WTC11 (cell line): ENCODE measurements at regions not wholly inside any gene's neighbourhood (a gene's known extent, or its start where the extent isn't known, plus 50 kb on each side); places are given as distances from the start of the nearest gene placed in this dataset.

Experiments
- CTCF ChIP-seq: fragments of 200-600 bp; IDR thresholded peaks from 2 replicates; pipeline ENCODE4 v1.8.0; 2022; ENCODE audit warnings: antibody characterized with exemption
- EMX1 ChIP-seq: fragments of 250-450 bp; sonication (Bioruptor Pico); IDR thresholded peaks from 2 replicates; pipeline ENCODE4 v1.8.0; 2021; ENCODE audit warnings: mild to moderate bottlenecking
- IRF2 ChIP-seq: sonication (generic); formaldehyde crosslinking; IDR thresholded peaks from 2 replicates; pipeline ENCODE4 v1.8.0; 2022; ENCODE audit warnings: low read depth, missing genetic modification reagents, borderline replicate concordance
- KAT7 ChIP-seq: sonication (generic); formaldehyde crosslinking; IDR thresholded peaks from 2 replicates; pipeline ENCODE4 v1.8.1; 2023; ENCODE audit warnings: missing genetic modification reagents, mild to moderate bottlenecking, borderline replicate concordance
- MAX ChIP-seq: sonication (generic); formaldehyde crosslinking; IDR thresholded peaks from 2 replicates; pipeline ENCODE4 v1.8.0; 2022; ENCODE audit warnings: mild to moderate bottlenecking, missing genetic modification reagents
- MYBL2 ChIP-seq: sonication (generic); formaldehyde crosslinking; IDR thresholded peaks from 2 replicates; pipeline ENCODE4 v1.8.1; 2023; ENCODE audit warnings: mild to moderate bottlenecking, moderate library complexity, missing genetic modification reagents
- NFE2L1 ChIP-seq: sonication (generic); formaldehyde crosslinking; IDR thresholded peaks from 2 replicates; pipeline ENCODE4 v1.8.1; 2023; ENCODE audit warnings: missing genetic modification reagents
- NFYB ChIP-seq: sonication (generic); formaldehyde crosslinking; conservative IDR thresholded peaks from 2 replicates; pipeline ENCODE4 v1.8.0; 2022; ENCODE audit warnings: low read depth, missing genetic modification reagents
- NR1H2 ChIP-seq: sonication (generic); formaldehyde crosslinking; IDR thresholded peaks from 2 replicates; pipeline ENCODE4 v1.9.0; 2021; ENCODE audit warnings: mild to moderate bottlenecking, moderate library complexity, missing genetic modification reagents
- ZBTB21 ChIP-seq: sonication (generic); formaldehyde crosslinking; IDR thresholded peaks from 2 replicates; pipeline ENCODE4 v1.8.1; 2023; ENCODE audit warnings: mild to moderate bottlenecking, missing genetic modification reagents, borderline replicate concordance
- ZNF121 ChIP-seq: sonication (generic); formaldehyde crosslinking; IDR thresholded peaks from 2 replicates; pipeline ENCODE4 v1.8.0; 2023; ENCODE audit warnings: missing genetic modification reagents
- ZNF281 ChIP-seq: sonication (generic); formaldehyde crosslinking; IDR thresholded peaks from 2 replicates; pipeline ENCODE4 v1.8.0; 2023; ENCODE audit warnings: mild to moderate bottlenecking, missing genetic modification reagents
- ZNF396 ChIP-seq: fragments of 250-450 bp; sonication (Bioruptor Pico); IDR thresholded peaks from 2 replicates; pipeline ENCODE4 v1.8.0; 2021; ENCODE audit warnings: mild to moderate bottlenecking, moderate library complexity, borderline replicate concordance
- ZNF416 ChIP-seq: fragments of 250-450 bp; sonication (Bioruptor Pico); IDR thresholded peaks from 2 replicates; pipeline ENCODE4 v1.9.0; 2021; ENCODE audit warnings: mild to moderate bottlenecking, inconsistent platforms

GRCh38 chrX:8404471-8404870 is 60.2 kb upstream of the VCX3B start:
- TF ChIP-seq ZNF121 (CRISPR knock-in tag) (no peak), NFYB (no peak), CTCF (no peak), KAT7 (no peak), MAX (CRISPR knock-in tag) (no peak), EMX1 (no peak), ZNF281 (CRISPR knock-in tag) (no peak), ZBTB21 (CRISPR knock-in tag) (no peak), ZNF416 (CRISPR knock-in tag) (no peak), IRF2 (no peak), ZNF396 (CRISPR knock-in tag) (no peak), NR1H2 (no peak), MYBL2 (CRISPR knock-in tag) (no peak), NFE2L1 (CRISPR knock-in tag) (no peak)
